Right renal pelvis (tissue), 4 donors: ENCODE measurements at regions not wholly inside any gene's neighbourhood (a gene's known extent, or its start where the extent isn't known, plus 50 kb on each side); places are given as distances from the start of the nearest gene placed in this dataset.
A peak's percentile ranks its signal among the peaks of the same experiment; 100 is the strongest.
"Not testable (repeated sequence)": the region's sequence is repeated elsewhere in the genome, so short reads cannot be mapped to it uniquely, and the experiment has no call there.

Source experiments
- DNase-seq, 4 donors: peaks; one replicate each; pipeline ENCODE4 v3.0.0-alpha.2; 2013; ENCODE audit warnings: low read depth in 4 of 4, low spot score in 3 of 4, missing footprints in 1 of 4

- DNase-seq, result no peak
Measured at GRCh38 chr5:152523964-152524363, 118.9 kb upstream of the NMUR2 start.

DNA sequence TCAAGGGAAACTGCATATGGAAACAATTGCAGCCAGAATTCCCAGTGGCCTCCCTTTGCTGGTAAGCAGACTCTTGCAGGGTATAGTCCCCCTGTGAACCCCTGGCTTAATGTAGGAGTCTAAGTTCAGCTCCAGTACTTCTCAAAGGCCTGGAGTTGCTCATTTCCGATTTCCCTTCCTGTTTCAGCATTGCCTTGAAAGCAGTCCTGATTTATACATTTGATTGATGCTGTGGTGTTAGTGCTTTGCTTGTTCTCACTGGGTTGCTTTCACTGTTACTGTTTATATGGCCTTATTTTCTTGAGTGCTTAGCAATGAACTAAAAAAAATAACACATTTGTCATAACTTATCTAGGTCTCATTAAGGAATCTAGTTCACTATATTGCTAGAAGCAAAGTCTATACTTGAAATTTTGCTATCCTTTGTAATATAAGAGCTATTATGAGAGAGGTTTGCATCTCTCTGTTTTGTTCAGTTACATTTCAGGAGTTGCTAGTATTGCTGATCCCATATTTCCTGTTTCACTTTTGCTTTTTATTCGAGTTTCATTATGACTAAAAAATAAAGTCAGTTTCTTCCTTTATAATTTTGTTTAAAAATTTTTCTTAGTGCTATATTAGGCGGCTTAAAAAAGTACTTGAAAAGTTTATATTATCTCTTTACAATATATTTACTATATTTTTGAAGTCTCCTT lies 122.4 kb upstream of the NMUR2 start:
- DNase-seq, result peak in 1 of 4 donors; percentile 28

DNA sequence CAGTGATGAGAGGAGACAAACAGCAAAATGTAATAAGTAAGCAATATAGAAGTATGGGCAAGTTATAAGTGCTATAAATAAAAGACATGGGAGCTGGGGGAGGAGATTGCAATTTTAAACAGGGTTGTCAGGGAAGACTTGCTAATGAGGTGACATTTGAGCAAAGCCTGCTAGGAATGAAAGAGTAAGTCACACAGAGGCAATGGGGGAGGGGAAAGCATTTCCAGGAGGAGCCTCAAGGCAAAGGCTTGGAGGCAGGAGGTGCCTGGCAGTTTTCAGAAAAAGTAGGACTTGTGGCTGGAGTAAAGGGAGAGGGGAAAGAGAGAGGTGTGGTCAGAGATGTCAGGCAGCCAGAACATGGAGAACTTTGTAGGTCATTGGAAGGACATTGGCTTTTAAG lies 124.4 kb upstream of the NMUR2 start:
- no peak for DNase-seq

DNA sequence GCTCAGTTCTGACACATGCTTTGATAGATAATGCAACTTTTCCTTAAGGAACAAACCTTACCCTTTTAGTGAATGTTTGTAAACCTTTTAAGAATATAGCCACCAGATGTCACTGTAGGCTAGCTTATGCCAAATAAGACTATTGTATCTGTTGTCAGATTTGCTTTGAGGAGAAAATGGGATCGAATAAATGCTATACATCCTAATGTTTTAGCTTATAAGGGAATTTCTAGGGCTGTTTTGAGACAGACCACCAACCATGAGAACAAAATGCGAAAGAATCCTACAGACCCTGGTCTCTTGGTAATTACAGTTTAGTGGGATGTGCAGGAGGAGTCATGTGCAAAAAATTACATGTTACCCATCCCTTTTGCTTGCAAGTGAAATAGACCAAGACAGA lies 127.6 kb upstream of the NMUR2 start:
- DNase-seq, result peak in 3 of 4 donors; percentile 20 to 50 (median 42)

DNA sequence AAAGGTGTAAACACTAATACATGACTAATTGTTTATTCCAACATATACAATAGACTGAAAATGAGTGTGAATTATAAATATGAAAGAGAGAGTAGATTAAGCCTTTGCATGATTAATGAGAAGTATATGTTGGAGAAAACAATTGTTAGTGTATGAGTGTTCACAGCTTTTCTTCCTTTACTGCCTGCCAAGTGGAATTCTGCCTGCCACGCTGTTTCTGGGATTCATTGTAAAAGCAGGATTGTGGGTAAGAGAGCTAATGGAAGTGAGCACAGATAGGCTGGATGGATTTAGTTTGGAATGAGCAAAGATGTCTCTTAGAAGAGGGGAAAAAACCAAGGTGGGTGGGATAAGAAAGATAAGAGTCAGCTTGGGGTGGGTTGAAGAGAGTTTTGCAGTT lies 129.6 kb upstream of the NMUR2 start:
- DNase-seq, result no peak

DNA sequence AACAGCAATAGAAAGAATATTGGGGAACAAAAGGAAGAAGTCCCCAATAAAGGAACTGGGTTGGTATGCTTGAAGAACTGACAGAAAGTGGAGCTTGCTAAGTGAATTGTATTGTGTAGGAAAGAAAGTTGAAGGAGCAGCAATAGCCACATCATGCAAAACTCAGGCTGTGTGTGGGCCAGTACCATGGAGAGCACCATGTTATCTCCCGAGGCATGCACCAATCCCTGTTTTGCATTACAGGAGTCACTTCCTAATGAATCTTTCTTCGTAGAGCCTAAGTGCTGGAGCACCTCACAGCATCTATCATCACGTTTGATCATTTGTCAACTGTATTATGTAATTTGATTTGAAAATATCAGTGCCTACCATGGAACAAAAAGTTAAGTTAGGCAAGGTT lies 137.7 kb upstream of the NMUR2 start:
- peak in 2 of 4 donors; percentile 43 to 45 for DNase-seq

DNA sequence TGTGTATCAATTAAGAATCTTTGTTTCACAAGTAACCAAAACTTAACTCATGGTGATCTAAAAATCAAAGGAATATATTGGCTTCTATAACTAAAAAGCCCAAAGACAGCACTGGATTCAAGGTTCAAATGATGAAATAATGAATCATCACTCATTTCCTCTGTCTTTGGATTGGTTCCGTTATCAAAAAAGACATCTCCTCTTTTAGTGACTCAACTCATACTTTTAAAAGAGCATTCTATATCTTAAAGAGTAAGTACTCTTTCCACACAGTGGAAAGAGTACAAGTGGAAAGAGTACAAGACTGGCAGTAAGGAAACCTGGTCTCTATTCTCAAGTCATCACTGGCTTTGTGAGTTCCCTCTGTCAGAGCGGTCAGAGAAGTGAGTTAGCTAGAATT lies 141.4 kb upstream of the NMUR2 start:
- no peak for DNase-seq

GRCh38 chr5:152547202-152547601 lies 142.1 kb upstream of the NMUR2 start:
- no peak for DNase-seq

- no peak for DNase-seq
Measured at GRCh38 chr5:152549709-152550108, 144.6 kb upstream of the NMUR2 start.

GRCh38 chr5:152551061-152551460 lies 146.0 kb upstream of the NMUR2 start:
- no peak for DNase-seq

GRCh38 chr5:152556784-152557183 lies 151.7 kb upstream of the NMUR2 start:
- peak in 1 of 4 donors; percentile 10 for DNase-seq

- DNase-seq, result peak; percentile 23 to 52 (median 41)
Measured at GRCh38 chr5:152560512-152561137, 155.5 kb upstream of the NMUR2 start.

- no peak for DNase-seq
Measured at GRCh38 chr5:152568016-152568415, 162.9 kb upstream of the NMUR2 start.

- DNase-seq, result no peak
Measured at GRCh38 chr5:152572812-152573211, 167.7 kb upstream of the NMUR2 start.

- no peak for DNase-seq
Measured at GRCh38 chr5:152584103-152584502, 179.0 kb upstream of the NMUR2 start.

- no peak for DNase-seq
Measured at GRCh38 chr5:152592416-152592815, 187.3 kb upstream of the NMUR2 start.

DNA sequence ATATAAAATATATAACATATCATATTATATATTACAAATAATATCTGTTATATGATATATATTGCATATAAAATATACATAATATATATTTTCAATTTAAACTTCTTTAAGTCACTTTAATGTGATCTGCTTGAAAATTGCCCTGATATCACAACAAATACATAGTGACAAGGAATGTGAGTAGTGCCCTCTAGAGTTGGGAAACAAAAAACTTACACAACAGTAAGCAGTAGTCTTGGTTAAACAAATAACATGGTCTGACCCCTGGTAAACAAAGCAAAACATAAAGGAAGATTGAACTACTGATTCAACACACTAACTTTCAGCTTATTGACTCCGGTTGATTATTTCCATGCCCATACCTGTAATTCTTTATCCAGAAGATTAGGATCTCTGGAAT lies 188.3 kb upstream of the NMUR2 start:
- DNase-seq, result no peak

GRCh38 chr5:152595405-152595804 lies 190.3 kb upstream of the NMUR2 start:
- no peak for DNase-seq

DNA sequence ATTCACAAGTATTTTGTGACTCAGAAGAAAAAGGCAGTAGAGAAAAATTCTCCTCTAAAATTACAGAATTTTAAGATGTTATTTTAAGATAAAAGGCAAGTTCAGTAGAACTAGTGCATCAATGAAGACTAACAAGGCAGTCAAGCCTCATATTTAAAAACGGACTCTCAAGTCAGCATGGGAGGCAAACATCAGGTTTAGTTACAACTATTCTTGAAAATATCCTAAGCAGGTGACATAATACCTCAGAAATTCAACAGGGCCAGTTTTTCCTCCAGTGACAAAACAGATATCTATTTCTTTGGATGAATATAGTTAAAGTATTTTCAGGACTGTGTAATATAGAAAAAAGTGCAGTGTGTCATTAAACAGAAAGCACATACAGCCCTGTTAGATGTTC lies 194.0 kb upstream of the NMUR2 start:
- DNase-seq, result no peak

DNA sequence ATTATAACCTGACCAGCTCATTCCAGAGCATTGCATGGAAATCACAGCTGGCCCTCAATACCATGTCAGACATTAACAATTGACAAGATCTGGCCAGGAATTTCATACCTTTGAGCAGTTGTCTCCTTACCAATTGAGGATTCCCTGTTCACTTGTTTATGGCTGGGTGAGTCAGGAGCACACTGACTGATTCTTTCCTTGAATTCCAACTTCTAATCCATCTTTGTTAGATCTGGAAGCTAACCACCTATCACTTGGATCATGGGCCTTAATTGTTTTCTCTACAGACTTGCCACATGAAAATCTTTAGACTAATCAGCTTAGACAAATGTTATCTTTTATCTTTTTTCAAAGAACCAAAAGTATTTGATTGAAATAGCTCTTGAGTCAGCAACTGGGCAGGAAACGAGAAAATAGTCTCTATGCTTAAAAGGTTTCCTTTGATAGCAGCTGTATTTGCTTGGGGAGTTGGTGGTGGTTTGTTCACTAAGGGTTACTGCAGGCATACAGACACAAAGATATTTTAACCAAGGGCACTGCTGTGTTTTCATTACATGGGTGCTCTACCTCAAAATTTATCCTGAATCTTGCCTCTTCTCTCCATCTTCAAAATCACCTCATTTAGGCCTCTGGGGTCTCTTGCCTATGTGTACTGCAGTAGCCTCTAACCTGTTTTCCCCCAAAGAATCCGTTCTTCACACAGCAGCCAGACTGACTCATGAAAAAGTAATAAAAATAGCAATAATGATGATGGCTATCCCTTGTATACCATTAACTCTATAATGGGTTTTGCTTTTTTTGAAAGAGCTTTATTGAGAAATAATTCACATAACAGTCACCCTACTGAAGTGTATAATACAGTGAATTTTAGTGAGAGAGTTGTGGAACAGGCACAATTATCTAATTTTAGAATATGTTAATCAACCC lies 197.0 kb upstream of the NMUR2 start:
- no peak for DNase-seq

DNA sequence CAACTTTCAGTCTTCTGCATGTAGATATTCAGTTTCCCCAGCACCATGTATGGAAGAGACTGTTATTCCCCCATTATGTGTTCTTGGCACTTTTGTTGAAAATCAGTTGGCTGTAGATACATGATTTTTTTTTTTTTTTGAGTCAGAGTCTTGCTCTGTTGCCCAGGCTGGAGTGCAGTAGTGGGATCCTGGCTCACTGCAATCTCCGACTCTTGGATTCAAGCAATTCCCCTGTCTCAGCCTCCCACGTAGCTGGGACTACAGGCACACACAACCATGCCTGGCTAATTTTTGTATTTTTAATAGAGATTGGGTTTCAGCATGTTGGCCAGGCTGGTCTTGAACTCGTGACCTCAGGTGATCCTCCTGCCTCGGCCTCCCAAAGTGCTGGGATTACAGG lies 201.0 kb upstream of the NMUR2 start:
- not testable (repeated sequence) for DNase-seq
